IPS DF 19.7 (cell line): ENCODE measurements at regions not wholly inside any gene's neighbourhood (a gene's known extent, or its start where the extent isn't known, plus 50 kb on each side); places are given as distances from the start of the nearest gene placed in this dataset.
"Not testable (repeated sequence)": the region's sequence is repeated elsewhere in the genome, so short reads cannot be mapped to it uniquely, and the experiment has no call there.

ENCODE experiments used
- DNase-seq: peaks from one replicate; pipeline ENCODE4 v3.0.0-alpha.2; 2013; ENCODE audit warnings: low read depth, low spot score

DNA sequence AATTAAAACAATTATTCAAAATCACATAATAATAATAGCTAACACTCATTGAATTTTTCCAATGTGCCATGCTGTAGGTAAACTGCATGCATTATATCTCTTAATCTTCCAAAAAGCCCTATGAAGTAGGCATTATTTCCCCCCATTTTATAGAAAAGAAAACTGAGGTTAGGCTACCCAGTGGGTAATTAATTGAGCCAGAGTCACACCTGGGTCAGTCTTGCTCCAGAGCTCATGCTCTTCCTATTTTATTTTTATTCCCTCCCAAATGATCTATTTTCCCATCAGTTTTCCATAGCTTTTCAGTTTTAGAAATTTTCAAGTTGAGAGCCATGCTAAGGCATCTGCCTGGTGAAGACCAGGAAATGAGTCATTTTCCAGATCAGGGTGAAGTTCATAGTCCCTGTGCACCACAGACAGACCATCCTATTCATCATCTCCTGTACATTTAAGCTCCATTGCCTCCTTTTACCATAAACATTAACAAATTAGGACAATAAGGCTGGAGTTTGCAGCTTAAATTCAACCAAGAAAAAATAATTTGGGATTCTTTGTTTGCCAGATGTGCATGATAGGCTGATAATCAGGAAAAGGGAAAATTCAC lies 417.3 kb downstream of the OTOL1 start:
- DNase-seq, result no peak

DNA sequence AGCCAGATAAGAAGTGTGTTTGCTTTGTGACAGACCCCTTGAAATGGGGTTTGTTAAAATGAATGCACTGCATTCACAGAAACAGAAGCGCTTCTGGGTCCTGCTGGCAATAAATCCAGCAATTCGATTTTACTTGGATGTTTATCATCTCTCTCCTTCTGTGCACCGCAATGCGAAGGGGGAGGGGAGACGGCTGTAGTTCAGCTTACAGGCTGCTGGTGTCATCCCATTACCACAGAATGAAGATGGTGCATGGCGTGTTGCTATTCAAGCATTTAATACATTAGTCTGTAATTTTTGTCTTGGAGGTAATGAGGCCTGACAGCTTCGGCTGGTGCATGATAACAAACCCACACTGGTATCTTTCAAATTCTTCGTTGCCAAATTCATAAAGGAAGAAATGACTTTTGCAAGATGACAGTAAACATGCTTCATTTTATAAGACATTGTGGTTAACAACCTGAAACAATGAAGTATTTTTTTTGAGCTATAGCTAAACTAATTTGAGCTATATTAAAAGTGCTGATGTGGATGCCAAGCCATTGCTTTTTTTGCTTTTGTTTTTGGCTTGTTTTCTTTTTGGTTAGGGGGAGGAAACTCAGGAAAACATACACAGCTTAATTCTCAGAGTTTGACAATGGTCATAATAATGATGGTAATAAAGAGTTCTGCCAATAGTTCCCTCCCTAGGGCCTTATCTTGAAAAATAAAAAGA lies 418.3 kb downstream of the OTOL1 start:
- DNase-seq, result peak; percentile 33

DNA sequence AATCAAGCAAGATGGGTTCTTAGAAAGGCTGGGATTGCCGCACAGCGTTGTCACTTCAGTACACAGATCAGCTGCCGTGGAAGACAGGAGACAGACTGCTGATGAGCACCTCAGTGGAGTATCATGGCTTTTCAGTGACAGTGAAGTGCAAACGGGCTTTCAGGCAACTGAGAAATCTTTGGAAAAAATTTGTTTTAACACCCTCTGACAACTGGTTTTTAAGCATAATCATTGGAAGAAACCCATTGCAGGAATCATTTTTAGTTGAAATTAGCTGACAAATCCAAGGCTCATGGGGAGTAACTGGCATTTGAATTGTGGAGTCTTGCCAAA lies 418.8 kb downstream of the OTOL1 start:
- no peak for DNase-seq

DNA sequence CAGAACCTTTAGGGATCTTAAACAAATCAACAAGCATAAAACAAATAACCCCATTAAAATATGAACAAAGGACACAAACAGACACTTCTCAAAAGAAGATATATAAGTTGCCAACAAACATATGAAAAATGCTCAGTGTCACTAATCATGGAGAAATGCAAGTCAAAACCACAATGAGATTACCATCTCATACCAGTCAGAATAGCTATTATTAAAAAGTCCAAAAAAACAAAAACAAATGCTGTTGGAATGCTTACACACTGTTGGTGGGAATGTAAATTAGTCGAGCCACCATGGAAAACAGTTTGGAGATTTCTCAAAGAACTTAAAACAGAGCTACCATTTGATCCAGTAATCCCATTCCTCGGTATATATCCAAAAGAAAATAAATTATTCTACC lies 423.6 kb downstream of the OTOL1 start:
- DNase-seq, result no peak

DNA sequence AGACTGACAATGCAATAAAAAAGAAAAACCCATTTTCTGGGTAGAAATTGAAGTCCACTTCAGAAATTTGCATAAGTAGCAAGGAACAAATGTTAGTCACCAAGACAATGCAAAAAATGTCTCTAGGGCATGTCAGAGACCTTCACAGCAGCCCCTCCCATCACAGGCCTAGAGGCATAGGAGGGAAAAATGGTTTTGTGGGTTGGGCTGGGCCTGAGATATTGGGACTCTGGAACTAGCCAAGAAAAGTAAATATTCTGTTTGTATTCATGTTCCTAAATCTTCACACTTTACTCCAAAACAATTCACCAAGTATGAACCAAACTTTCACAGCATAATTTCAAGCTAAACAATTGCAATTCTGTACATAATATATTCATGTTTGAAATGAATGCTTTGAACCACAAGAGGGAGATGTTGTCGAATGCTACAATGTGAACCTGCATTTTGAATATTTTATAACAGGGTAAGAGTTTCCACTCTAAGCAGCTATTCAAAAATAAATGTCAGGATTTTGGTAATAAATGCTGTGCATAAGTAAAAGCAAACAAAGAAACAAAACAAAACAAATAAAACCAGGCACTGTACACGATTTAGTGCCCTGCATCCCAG lies 429.2 kb downstream of the OTOL1 start:
- no peak for DNase-seq

DNA sequence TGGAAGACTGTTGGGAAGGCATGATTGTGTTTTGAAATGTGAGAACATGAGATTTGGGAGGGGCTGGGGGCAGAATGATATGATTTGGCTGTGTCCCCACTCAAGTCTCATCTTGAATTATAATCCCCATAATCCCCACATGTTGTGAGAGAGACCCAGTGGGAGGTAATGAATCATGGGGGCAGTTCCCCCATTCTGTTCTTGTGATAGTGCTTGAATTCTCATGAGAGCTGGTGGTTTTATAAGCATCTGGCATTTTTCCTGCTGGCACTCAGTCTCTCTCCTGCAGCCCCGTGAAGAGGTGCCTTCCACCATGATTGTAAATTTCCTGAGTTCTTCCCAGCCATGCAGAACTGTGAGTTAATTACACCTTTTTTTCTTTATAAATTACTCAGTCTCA lies 430.5 kb downstream of the OTOL1 start:
- DNase-seq, result no peak

DNA sequence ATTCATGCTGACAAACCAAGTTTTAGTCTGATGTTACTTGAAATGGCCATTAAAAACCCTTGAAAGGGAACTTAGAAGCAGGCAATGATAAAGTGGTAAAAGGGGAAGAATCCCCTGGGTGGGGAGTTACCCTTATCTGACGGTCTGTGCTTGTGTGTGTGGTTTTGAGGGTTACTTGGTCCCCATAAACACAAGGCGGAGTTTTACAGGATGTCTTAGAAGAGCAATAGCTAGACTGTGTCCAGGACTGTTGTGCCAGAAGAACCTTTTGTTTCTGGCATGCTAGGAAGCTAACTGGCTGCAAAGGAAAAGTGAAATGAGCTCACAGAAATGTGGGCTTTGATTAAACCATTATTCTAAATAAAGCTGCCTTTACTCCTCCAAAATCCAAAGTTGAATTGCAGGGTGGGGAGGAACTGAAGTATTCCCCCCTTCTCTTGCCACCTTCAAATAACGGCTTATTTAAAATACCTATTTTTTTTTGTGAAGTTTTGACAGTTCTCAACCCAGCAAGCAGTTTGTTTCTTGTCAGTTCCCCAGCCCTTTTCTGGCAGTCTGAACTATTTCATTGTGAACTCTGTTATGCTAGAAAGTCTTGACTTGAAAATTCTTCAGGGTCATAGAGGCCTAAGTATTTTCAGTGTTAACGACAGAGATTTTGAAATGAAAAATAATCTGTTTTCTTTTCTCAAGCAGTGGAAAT lies 443.5 kb downstream of the OTOL1 start:
- DNase-seq, result no peak

- no peak for DNase-seq
Observed at GRCh38 chr3:161940621-161940965, 444.0 kb downstream of the OTOL1 start.

GRCh38 chr3:161941891-161942290 lies 445.3 kb downstream of the OTOL1 start:
- no peak for DNase-seq

DNA sequence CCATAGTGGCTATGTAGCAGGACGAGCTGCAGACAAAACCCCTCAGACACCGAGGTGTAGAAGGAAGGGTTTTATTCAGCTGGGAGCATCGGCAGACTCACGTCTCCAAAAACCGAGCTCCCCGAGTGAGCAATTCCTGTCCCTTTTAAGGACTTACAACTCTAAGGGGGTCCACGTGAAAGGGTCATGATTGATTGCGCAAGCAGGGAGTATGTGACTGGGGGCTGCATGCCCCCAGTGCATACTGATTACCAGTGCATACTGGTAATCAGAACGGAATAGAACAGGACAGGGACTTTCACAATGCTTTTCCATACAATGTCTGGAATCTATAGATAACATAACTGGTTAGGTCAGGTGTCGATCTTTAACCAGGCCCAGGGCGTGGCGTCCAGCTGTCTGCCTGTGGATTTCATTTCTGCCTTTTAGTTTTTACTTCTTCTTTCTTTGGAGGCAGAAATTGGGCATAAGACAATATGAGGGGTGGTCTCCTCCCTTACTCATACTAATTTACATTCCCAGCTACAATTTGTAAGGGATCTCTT lies 447.3 kb downstream of the OTOL1 start:
- DNase-seq, result not testable (repeated sequence)

DNA sequence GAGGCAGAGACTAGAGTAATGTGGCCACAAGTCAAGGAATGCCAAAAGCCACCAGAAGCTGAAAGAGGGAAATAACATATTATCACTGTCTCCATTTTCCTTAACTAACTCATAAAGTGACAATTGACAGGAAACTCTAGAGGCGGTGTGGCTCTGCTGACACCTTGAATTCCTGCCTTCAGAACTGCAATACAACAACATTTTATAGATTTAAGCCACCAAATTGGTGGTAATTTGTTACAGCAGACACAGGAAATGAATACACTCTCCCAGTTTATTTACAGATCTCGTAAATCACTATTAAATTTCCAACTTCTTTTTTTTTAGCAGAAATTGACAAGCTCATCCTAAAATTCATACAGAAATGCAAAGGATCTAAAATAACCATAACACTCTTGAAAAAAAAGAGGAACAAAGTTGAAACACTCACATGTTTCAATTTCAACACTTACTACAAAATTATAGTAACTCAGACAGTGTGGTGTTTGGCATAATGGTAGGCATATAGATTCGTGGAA lies 449.9 kb downstream of the OTOL1 start:
- no peak for DNase-seq

DNA sequence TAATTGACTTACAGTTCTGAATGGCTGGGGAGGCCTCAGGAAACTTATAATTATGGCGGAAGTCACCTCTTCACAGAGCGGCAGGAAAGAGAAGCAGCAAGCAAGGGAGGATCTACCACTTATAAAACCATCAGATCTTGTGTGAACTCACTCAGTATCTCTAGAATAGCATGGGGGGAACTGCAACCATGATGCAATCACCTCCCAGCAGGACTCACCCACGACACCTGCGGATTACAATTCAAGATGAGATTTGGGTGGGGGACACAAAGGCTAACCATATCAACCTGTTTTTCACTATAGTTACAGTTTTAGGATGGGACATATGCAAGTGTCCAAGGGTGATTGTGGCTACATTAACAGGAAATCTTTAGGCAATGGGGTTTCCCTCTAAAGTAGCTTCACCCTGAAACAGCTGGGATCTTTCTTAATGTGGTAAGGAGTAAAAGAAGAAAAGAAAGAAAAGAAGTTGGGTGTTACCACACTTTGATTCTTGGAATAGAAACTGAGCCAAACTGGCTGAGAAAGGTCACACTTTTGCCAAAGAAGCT lies 453.8 kb downstream of the OTOL1 start:
- DNase-seq, result no peak

DNA sequence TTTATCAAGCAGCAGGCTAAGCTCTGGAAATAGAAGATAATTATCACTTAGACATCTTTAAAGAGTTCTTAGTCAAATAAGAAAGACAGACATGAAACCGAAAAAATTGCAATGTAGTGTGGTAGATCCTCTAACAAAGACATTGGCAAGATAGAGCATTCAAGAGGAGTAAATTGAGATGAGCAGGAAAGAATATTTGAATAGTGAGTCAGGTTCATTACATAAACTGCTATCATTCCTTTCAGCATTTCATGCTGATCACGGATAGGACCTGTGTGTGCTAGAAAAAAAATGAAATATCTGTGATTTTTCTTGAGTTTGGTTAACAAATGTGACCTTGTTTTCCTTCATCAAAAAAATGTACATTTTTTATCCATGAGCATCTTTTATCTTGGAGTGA lies 460.9 kb downstream of the OTOL1 start:
- no peak for DNase-seq

DNA sequence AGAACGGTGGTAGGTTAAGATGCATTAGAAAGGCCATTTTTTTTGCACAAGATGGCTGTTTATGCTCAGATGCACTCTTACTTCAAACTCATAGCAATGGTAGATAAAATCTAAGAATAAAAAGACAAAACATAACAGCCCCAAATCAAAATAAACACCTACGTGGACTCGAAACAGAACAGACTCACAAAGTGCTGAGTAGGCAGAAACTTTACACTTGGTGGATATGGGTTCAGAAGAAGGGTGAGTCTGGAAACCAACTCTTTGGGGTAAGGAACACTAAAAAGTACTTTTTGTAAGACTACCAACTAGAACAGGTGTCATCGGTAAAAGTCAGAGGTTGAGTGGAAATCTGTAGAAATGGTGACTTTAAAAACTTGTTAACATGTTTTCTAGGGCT lies 468.2 kb downstream of the OTOL1 start:
- DNase-seq, result no peak

DNA sequence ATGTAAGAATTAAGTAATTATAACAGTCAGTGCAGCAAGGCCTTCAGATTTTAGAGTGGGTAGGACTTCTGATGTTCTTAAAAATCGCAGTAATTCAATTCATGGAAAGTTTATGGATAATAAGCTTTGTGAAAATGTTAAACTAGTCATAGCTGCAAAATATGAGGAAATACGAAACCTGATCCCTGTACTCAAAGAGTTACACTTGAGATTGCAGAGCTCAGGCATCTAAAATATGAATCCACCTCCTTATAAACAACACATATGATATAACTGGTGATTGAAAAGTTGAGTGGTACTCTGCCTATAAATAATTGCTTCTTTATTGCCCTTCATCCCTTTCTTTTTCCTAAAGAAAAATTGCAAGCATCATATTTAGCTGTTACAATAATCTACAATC lies 473.3 kb downstream of the OTOL1 start:
- no peak for DNase-seq

GRCh38 chr3:161975201-161975600 lies 478.6 kb downstream of the OTOL1 start:
- no peak for DNase-seq

DNA sequence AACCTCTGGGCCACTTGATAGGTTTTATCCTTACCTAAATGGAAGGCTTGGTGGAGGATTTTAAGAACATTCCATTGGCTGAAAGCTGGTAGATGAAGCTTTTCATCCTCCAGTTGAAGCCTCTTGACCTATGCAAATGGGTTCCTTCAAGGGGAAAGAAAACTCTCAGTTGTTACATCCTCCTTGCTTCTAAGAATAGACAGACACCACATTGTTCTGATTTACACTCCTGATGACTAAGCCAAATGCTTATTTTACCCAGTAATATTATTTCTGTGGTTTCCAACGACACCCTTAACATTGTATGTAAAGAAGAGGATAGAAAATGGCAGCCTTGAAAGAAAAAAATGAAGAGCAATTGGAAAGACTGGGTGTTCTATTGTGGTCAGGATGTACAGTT lies 480.5 kb downstream of the OTOL1 start:
- no peak for DNase-seq

DNA sequence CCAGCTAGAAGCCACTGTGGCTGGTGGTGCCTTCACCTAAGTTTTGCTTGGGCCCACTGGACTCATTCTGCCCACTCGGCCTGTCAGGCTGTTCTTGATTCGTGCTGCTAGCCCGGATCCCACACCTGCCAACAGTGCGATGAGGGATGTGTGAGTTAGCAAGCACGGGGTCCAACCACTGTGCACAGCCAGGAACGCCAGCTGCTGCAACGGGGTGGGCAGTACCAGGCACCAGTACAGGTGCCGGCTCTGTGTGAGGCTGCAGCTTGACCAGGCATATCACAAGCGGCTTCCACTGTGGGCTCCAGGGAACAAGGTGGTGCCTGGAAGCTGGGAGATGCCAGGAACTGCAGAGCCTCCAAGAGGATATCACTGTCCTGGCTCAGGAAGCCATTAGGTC lies 481.2 kb downstream of the OTOL1 start:
- no peak for DNase-seq

- DNase-seq, result no peak
Observed at GRCh38 chr3:161987933-161988332, 491.3 kb downstream of the OTOL1 start.

DNA sequence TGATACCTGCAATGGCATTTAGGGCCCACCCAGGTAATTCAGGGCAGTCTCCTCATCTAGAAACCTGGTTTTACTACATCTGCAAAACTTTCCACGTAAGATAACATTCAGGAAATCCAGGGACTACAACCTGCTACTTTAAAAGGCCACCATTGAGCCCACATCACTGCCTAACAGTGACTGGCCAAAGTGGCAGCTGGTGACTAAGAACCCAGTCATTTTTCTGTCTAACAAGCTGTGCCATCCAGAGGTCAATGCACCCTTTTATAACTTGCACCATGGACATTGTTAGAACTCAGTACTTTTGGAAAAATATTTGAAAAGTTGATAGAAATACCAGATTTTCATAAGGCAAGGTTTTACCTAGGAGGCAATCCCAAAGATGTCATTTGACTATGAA lies 492.4 kb downstream of the OTOL1 start:
- no peak for DNase-seq

DNA sequence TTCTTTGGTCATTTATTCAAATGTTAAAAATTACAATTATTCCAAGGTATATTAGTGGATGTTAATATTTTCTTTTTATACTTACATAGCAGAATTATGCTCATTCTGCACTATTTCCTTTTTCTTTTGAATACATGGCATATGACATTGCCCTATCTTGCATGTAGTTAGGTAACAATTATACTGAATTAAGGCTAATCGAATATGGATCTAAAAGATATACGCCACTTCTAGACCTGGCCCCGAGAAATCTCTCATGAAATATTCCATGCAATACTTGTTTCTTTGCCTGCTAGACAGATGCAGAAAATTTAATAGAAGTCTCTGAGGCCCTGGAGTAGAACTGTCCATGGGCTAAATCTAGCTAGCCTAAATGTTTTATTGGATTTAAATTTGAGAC lies 493.4 kb downstream of the OTOL1 start:
- DNase-seq, result no peak

DNA sequence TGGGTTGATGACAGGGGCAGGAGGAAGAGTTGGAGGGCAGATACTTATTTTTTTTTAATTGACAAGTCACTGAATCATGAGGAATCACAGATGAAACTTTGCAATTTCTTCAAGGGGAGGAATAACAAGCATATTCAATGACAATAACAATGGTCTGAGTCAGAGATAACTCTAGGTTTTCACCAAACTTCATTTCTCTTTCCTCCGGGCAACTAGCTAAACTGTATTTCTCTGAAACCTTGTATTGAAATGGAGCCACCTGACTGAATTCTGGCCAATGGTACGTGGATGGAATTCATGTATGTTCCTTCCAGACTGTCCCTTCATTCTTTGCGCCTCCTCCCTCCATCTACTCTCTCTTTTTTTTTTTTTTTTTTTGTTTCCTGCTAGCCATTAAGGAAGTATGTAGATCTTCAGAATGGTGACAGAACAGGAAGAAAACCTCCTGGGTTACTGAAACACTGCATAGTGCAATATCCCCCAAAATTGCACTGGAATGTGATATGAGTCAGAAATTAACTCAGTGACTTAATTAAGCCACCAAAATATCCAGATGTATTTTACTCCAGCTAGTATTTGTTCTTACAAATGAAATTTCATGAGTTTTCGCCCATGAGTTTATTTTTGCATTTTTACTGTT lies 495.4 kb downstream of the OTOL1 start:
- DNase-seq, result no peak
